Inflammatory macrophage (primary cell): ENCODE measurements at regions not wholly inside any gene's neighbourhood (a gene's known extent, or its start where the extent isn't known, plus 50 kb on each side); places are given as distances from the start of the nearest gene placed in this dataset.

Experiments used
- DNase-seq, 2 donors: peaks; one replicate each; pipeline ENCODE4 v3.0.0-alpha.2; 2020 to 2022

DNA sequence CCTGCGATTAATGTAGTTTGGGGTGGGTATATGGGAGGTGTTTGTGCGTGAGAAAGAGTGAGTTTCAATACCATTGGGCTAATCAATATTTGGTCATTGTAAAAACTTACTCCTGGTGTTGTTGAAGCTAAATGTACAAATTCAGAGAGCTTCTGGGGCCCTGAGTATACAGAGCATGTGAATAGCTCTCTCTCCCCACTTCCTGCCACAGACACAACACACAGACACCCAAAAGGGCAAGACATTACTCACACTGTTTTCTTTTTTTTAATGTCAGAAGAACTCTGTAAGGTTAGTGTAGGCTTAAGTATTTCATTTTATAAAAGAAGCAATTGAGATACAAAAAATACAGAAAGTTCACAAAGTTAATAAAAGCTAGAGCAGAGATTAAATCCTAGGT is 151.3 kb upstream of the KCNIP4 start:
- DNase-seq = no peak

- DNase-seq = no peak
These were observed 149.0 kb upstream of the KCNIP4 start for GRCh38 chr4:22097596-22097995.

GRCh38 chr4:22094217-22094616 is 145.6 kb upstream of the KCNIP4 start:
- no peak for DNase-seq

DNA sequence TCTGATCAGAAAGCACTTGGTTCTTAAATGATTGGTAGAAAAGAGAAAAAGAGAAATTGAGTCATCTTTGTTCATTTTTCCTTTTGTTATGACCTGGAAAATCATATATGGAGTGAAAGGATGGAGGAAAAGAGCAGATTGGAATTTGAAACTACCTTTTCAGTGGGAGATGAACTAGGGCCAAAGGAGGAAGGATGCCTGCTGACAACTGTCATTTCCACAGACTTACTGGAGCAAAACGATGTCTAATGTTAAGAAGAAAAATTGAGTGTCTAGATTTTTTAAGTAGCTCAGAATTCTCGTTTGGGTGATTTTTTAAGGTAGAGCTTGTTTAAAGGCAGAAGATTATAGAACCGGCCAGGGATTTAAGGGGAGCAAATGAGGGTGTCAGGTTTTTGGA is 144.6 kb upstream of the KCNIP4 start:
- DNase-seq = no peak

DNA sequence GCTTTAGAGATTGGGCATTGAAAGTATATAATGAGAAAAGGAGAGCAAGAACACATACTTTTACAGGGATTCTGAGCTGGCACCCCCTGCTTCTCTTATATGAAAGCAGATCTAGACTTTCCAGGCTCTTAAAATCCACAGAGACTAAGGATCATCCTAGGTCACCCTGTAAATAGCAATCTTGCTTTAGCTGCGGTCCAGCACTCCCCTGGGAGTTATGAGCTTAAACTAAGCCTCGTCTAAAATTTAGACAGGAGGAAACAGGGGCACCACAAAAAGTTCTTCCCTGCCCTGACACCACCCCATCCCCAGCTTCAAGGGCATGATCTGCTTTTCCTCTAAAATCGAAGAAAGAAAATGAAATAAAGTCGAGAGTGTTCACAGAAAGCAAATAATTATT is 143.3 kb upstream of the KCNIP4 start:
- no peak for DNase-seq

DNA sequence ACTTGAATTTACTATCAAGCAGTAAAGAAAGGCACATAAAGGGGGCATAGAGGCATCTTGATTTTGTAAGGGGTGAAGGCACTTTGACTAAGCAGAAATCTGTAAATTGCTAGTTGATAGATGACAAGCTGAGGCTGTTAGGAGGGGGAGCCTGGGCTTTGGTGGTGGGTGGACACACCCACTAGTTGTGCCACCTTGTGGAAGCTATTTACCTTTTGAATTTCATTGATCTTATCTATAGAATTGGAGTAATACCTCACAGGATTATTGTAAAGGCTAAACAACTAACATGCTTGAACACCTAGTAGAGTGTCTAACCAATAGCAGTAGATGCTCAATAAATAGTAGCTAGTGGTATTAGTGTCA is 142.8 kb upstream of the KCNIP4 start:
- DNase-seq = no peak

DNA sequence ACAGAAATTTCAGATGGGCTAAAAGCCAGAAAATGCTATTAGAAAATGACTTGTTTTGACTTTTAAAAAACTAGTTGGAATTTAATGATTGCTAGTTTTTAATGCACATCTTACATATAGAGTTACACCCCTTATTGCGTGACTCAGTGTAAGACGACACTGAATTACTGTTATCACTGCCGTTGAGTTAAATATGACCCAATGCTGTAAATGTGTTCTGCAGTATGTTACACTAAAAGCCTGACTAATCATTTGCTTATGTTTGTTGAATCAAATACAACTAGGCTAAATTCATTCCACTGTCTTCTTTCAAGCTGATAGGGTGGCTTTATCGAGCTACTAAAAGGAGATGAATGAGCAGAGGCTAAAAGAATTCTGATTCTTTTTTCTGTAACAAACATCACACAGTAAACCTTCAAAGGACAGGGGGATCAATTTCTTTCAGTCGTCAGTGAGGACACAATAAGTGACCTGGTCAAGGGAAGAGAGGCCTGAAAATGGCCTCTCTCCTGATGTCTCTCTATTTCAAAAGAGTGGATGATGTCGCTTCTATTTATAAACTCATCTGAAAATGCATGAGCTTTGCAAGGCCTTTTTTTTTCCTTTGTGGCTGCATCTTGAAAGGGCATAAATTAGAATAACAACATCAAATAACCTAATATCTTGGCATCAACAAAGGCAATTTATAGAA is 142.2 kb upstream of the KCNIP4 start:
- DNase-seq = no peak

- DNase-seq = no peak
These were observed 129.0 kb upstream of the KCNIP4 start for GRCh38 chr4:22077571-22077970.

DNA sequence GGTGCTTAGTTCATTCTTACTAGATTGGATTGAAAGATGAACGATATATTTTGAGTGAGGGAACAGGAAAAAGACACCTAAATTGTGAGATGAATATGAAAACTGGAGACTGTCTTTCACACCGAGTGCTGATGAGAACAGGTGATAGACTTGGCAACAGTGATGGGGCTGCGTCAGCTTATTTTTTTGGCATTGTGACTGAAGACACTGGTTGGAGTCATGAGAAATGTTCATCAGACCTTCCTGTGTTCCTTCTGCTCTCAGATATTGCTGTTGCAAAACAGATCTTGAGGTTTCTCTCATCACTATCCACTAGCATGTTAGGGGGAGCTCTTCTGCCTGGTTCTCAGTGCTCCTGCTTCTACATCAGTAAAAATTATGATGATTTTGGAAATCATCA is 124.2 kb upstream of the KCNIP4 start:
- DNase-seq = no peak

DNA sequence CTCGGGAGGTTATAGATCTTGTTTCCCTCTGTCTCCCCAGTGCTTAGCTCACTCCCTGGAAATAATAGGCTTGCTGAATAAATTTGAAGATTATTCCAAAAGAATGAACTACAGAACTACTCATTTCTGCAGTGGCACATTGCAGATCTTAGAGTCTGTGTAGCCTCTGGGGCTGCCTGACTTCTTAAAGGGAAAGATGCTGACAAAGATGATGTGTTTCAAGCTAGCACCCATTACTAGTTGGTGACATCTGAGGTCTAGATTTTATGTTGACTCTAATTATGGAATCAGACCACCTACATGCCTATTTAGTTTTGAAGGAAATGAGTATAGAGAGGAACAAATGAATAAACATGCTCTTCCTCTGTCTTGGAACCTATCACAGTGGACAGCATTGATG is 123.7 kb upstream of the KCNIP4 start:
- no peak for DNase-seq

GRCh38 chr4:22071749-22072148 is 123.2 kb upstream of the KCNIP4 start:
- DNase-seq = no peak

GRCh38 chr4:22070256-22070655 is 121.7 kb upstream of the KCNIP4 start:
- DNase-seq = no peak

DNA sequence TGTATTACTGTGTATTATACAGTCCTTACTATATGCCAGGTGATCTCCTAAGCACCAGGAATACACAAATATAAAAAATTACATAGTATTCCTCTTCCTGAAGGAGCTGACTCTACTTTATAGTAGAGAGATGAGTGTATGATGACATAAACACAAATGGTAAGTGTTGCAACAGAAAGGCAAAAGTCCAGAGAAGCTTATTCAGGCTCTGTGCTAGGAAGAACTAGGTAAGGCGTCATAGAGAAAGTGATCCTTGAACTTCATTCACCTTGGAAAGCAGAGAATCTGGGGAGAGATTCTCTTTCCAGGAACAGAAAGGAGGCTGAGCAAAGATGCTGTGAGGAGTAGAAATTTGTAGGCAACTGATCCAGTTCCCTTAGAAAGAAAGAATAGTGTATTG is 115.0 kb upstream of the KCNIP4 start:
- DNase-seq = no peak

DNA sequence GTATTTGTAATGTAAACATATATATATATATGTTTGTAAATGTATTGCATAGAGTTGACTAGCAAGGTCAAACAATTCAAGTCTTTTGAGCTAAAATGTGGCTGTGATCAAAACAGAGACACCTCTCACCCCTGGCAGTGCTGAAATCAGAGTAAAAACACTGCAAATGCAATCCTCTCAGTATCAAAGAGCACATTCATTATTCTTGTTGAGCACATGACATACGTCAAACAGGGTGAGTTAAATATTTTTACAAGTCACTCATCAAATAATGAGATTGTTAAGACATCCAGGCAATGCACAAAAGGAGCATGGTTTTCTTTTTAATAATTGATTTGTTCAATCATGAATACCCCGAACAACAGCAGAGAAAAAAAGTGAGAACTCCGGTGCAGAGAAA is 114.1 kb upstream of the KCNIP4 start:
- DNase-seq = no peak

- no peak for DNase-seq
These were observed 107.4 kb upstream of the KCNIP4 start for GRCh38 chr4:22055954-22056353.

DNA sequence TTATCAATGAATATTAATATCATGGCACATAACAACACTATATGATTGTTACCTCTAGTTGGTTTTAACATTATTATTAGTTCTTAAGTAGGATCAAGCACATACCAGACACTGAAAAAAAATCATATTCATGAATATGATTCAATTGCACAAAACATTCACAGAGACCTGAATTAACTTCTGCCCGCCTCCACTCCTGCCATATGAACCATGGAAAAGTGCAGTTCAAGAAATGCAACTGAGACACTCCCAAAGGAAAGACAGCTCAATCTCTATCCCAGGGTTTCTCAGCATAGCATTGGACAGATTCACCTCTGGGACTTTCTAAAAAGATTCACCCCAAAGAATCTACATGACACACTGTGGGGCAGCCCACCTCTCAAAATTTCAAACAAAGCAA is 103.5 kb upstream of the KCNIP4 start:
- DNase-seq = no peak

DNA sequence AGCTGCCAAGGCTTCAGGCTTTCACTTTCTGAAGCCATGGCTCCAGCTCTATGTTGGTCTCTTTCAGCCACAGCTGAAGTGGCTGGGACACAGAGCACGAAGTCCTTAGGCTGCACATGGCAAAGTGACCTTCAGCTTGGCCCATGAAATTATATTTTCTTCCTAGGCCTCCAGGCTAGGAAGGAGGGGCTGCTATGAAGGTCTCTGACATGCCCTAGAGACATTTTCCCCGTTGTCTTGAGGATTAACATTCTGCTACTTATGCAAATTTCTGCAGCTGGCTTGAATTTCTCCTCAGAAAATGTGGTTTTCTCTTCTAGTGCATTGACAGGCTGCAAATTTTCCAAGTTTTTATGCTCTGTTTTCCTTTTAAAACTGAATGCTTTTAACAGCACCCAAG is 99.8 kb upstream of the KCNIP4 start:
- DNase-seq = no peak

DNA sequence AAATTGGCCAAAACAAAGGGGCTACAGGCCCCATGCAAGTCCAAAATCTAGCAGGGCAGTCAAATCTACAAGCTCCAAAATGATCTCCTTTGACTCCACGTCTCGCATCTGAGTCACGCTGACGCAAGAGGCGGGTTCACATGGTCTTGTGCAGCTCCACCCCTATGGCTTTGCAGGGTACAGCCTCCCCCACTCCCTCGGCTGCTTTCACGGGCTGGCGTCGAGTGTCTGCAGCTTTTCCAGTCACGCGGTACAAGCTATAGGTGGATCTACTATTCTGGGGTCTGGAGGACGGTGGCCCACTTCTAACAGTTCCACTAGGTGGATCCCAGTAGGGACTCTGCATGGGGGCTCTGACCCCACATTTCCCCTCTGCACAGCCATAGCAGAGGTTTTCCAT is 99.2 kb upstream of the KCNIP4 start:
- DNase-seq = no peak

DNA sequence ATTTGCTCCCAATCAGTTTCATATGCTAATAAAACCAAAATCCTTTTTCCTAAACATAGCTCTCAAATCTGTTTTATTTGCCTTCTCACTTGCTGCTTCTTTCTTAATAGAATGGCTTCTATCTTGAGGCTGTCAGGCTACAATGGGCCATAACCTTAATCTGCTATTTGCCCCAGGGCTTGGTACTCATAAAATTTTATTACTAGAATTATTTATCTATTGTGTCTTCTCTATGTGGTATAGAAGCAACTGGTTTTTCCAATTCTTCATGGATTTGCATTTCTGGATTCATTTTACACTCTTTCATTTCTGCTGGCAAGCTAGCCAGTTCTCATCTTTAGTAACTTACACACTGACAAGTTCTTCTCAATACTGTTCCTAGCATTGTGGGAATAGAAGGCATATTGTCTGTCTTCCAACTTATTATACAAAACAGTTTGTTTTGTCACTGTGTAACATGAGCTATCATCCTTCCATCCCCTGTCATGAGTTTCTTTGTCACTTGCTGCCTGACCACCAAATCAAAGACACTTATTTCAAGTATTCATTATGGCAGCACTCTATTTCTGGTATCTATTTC is 96.6 kb upstream of the KCNIP4 start:
- DNase-seq = no peak

DNA sequence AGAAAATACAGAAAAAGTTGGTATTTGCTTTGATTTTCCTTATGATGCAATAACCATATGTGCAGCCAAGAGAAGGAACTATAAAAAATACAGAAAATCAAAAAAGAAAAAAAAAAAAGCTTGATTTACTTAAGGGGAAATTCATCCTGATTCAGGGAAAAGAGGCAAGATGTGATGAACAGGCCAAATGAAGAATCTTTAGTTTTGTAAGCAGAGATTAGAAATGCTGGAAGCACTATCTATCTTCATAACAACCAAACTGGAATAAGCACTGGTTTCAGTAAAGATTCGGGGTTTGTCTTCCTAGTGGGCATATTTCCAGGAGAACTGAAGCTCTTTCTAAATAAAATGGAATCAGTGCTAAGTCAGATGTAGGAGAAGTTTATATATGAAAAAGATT is 82.9 kb upstream of the KCNIP4 start:
- DNase-seq = no peak

- no peak for DNase-seq
These were observed 82.3 kb upstream of the KCNIP4 start for GRCh38 chr4:22030881-22031280.

- no peak for DNase-seq
These were observed 81.7 kb upstream of the KCNIP4 start for GRCh38 chr4:22030307-22030706.

DNA sequence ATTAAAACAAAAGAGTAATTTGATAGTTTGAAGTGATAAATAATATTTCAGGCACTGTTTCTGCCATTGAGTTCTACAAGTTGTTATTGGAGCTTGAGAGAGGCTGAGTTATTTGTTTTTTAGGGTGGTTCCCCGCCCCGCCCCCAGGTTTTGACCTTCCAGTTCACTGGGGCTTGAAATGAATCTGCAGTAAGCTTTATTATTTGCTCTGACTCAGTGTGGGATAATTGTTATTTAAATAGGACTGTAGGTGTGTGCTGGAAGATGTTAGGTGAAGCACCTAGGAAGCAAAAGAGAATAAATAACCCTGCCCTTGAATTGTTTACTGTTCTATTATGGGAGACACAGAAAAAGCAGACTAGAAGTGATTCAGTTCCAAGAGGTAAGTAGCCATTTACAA is 81.2 kb upstream of the KCNIP4 start:
- DNase-seq = no peak

- no peak for DNase-seq
These were observed 72.5 kb upstream of the KCNIP4 start for GRCh38 chr4:22021106-22021505.

- no peak for DNase-seq
These were observed 71.6 kb upstream of the KCNIP4 start for GRCh38 chr4:22020129-22020528.
